ENCODE measurements at regions not wholly inside any gene's neighbourhood (a gene's known extent, or its start where the extent isn't known, plus 50 kb on each side); places are given as distances from the start of the nearest gene placed in this dataset.

DNA sequence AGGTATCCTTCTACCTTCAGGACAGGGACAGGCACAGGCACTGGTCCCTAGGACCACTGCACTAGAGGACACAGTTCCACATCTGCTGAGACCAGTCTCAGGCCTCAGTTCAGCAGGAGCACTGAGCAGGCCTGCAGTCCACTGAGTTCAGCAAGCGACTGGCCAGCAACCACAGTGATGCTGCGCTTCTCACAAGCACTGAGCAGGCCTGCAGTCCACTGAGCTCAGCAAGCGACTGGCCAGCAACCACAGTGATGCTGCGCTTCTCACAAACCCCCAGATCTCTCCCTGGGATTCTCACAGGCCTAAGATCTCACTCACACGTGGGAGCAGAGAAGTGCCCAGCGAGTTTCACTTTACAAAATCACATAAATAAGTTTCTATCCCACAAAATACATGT is 140.6 kb downstream of the IRS2 start:
- no peak overlapping the region for H3K27ac ChIP-seq (ENCODE audit: low read length)
- DNase-seq (no peak), ATAC-seq (replicated peaks in 1 of 4) (no peak)
- no peaks in the 10 kb centered on the region for H3K9me3 ChIP-seq
- H3K36me3 Mint-ChIP-seq, result no peaks in the 10 kb centered on the region
- POLR2A ChIA-PET, result no interaction called here
- WGBS (ENCODE audit: insufficient coverage), result 88% methylated on average over 4 of the region's 6 CpGs
- peaks cover 7 to 11% (median 7%) of the 10 kb centered on the region in 3 donors for H3K9me3 Mint-ChIP-seq
- no peaks in the 10 kb centered on the region for H3K27me3 Mint-ChIP-seq
- CTCF ChIA-PET, result no interaction called here
- H3K36me3 ChIP-seq (ENCODE audit: control insufficient read depth in 2 of 2, extremely low read depth in 1 of 2, insufficient read depth in 1 of 2, low read length in 1 of 2), result no peaks in the 10 kb centered on the region
- no peaks in the 10 kb centered on the region for H3K4me1 ChIP-seq (ENCODE audit: control insufficient read depth in 1 of 2, extremely low read depth in 1 of 2, insufficient read depth in 2 of 2, low read length in 2 of 2)
- H3K4me3 Mint-ChIP-seq, result no peak overlapping the region
- H3K27ac Mint-ChIP-seq, result no peak overlapping the region
- H3K4me1 Mint-ChIP-seq, result peaks cover 0 to 9% (median 2%) of the 10 kb centered on the region in 3 donors
- H3K4me3 ChIP-seq (ENCODE audit: control insufficient read depth in 1 of 2, extremely low read depth in 1 of 2, low read length in 1 of 2), result no peak overlapping the region
- H3K27me3 ChIP-seq (replicated peaks in 1 of 2; ENCODE audit: control insufficient read depth in 2 of 2, extremely low read depth in 1 of 2, insufficient read depth in 2 of 2, low read length in 1 of 2), result no peaks in the 10 kb centered on the region

- Mint-ChIP-seq H3K4me3 (no peak overlapping the region), H3K27me3 (no peaks in the 10 kb centered on the region), H3K9me3 (peaks cover 9 to 16% (median 13%) of the 10 kb centered on the region in 3 donors), H3K36me3 (peaks cover 3% of the 10 kb centered on the region), H3K4me1 (peaks cover 0 to 9% (median 2%) of the 10 kb centered on the region in 3 donors), H3K27ac (no peak overlapping the region)
- ChIA-PET CTCF (no interaction called here), POLR2A (no interaction called here)
- Histone ChIP-seq H3K4me3 (ENCODE audit: control insufficient read depth in 1 of 2, extremely low read depth in 1 of 2, low read length in 1 of 2) (no peak overlapping the region), H3K4me1 (ENCODE audit: control insufficient read depth in 1 of 2, extremely low read depth in 1 of 2, insufficient read depth in 2 of 2, low read length in 2 of 2) (no peaks in the 10 kb centered on the region), H3K9me3 (no peaks in the 10 kb centered on the region), H3K27me3 (replicated peaks in 1 of 2; ENCODE audit: control insufficient read depth in 2 of 2, extremely low read depth in 1 of 2, insufficient read depth in 2 of 2, low read length in 1 of 2) (no peaks in the 10 kb centered on the region), H3K36me3 (ENCODE audit: control insufficient read depth in 2 of 2, extremely low read depth in 1 of 2, insufficient read depth in 1 of 2, low read length in 1 of 2) (no peaks in the 10 kb centered on the region), H3K27ac (ENCODE audit: low read length) (no peak overlapping the region)
- ATAC-seq (replicated peaks in 1 of 4) (no peak), DNase-seq (no peak)
- no CpG with 5 or more reads among the region's 4 CpGs for WGBS (ENCODE audit: insufficient coverage)
These were observed 141.4 kb downstream of the IRS2 start for GRCh38 chr13:109644956-109645355.

GRCh38 chr13:109644069-109644750 is 142.2 kb downstream of the IRS2 start:
- no CpG with 5 or more reads among the region's 4 CpGs for WGBS (ENCODE audit: insufficient coverage)
- no peak overlapping the region for H3K27ac ChIP-seq (ENCODE audit: low read length)
- no peak for ATAC-seq (replicated peaks in 1 of 4)
- H3K4me3 Mint-ChIP-seq, result no peak overlapping the region
- no peaks in the 10 kb centered on the region for H3K36me3 ChIP-seq (ENCODE audit: control insufficient read depth in 2 of 2, extremely low read depth in 1 of 2, insufficient read depth in 1 of 2, low read length in 1 of 2)
- H3K4me1 ChIP-seq (ENCODE audit: control insufficient read depth in 1 of 2, extremely low read depth in 1 of 2, insufficient read depth in 2 of 2, low read length in 2 of 2), result no peaks in the 10 kb centered on the region
- H3K4me3 ChIP-seq (ENCODE audit: control insufficient read depth in 1 of 2, extremely low read depth in 1 of 2, low read length in 1 of 2), result no peak overlapping the region
- H3K9me3 ChIP-seq, result no peaks in the 10 kb centered on the region
- H3K9me3 Mint-ChIP-seq, result peaks cover 9 to 18% (median 15%) of the 10 kb centered on the region in 3 donors
- ChIA-PET CTCF (no interaction called here), POLR2A (no interaction called here)
- no peaks in the 10 kb centered on the region for H3K27me3 ChIP-seq (replicated peaks in 1 of 2; ENCODE audit: control insufficient read depth in 2 of 2, extremely low read depth in 1 of 2, insufficient read depth in 2 of 2, low read length in 1 of 2)
- no peak overlapping the region for H3K27ac Mint-ChIP-seq
- peaks cover 0 to 9% (median 2%) of the 10 kb centered on the region in 3 donors for H3K4me1 Mint-ChIP-seq
- no peak for DNase-seq
- H3K36me3 Mint-ChIP-seq, result peaks cover 3% of the 10 kb centered on the region
- H3K27me3 Mint-ChIP-seq, result no peaks in the 10 kb centered on the region

GRCh38 chr13:109642358-109642757 is 144.0 kb downstream of the IRS2 start:
- H3K27me3 Mint-ChIP-seq, result no peaks in the 10 kb centered on the region
- Histone ChIP-seq H3K27me3 (replicated peaks in 1 of 2; ENCODE audit: control insufficient read depth in 2 of 2, extremely low read depth in 1 of 2, insufficient read depth in 2 of 2, low read length in 1 of 2) (no peaks in the 10 kb centered on the region), H3K4me1 (ENCODE audit: control insufficient read depth in 1 of 2, extremely low read depth in 1 of 2, insufficient read depth in 2 of 2, low read length in 2 of 2) (no peaks in the 10 kb centered on the region), H3K9me3 (no peaks in the 10 kb centered on the region), H3K27ac (ENCODE audit: low read length) (no peak overlapping the region), H3K4me3 (ENCODE audit: control insufficient read depth in 1 of 2, extremely low read depth in 1 of 2, low read length in 1 of 2) (no peak overlapping the region), H3K36me3 (ENCODE audit: control insufficient read depth in 2 of 2, extremely low read depth in 1 of 2, insufficient read depth in 1 of 2, low read length in 1 of 2) (no peaks in the 10 kb centered on the region)
- DNase-seq (no peak), ATAC-seq (replicated peaks in 1 of 4) (no peak)
- 84% methylated on average over 8 of the region's 8 CpGs for WGBS (ENCODE audit: insufficient coverage)
- POLR2A ChIA-PET, result no interaction called here
- CTCF ChIA-PET, result no interaction called here
- no peak overlapping the region for H3K27ac Mint-ChIP-seq
- H3K4me1 Mint-ChIP-seq, result peaks cover 0 to 9% (median 2%) of the 10 kb centered on the region in 3 donors
- H3K36me3 Mint-ChIP-seq, result peaks cover 3% of the 10 kb centered on the region
- no peak overlapping the region for H3K4me3 Mint-ChIP-seq
- peaks cover 9 to 23% (median 23%) of the 10 kb centered on the region in 3 donors for H3K9me3 Mint-ChIP-seq

GRCh38 chr13:109636736-109637135 is 149.6 kb downstream of the IRS2 start:
- Histone ChIP-seq H3K4me1 (ENCODE audit: control insufficient read depth in 1 of 2, extremely low read depth in 1 of 2, insufficient read depth in 2 of 2, low read length in 2 of 2) (no peaks in the 10 kb centered on the region), H3K27ac (ENCODE audit: low read length) (no peak overlapping the region), H3K9me3 (no peaks in the 10 kb centered on the region), H3K36me3 (ENCODE audit: control insufficient read depth in 2 of 2, extremely low read depth in 1 of 2, insufficient read depth in 1 of 2, low read length in 1 of 2) (no peaks in the 10 kb centered on the region), H3K4me3 (ENCODE audit: control insufficient read depth in 1 of 2, extremely low read depth in 1 of 2, low read length in 1 of 2) (no peak overlapping the region), H3K27me3 (replicated peaks in 1 of 2; ENCODE audit: control insufficient read depth in 2 of 2, extremely low read depth in 1 of 2, insufficient read depth in 2 of 2, low read length in 1 of 2) (no peaks in the 10 kb centered on the region)
- Mint-ChIP-seq H3K36me3 (peaks cover 3% of the 10 kb centered on the region), H3K9me3 (peaks cover 14 to 23% (median 21%) of the 10 kb centered on the region in 3 donors), H3K27me3 (peaks cover 10 to 15% of the 10 kb centered on the region in 2 donors), H3K4me1 (no peaks in the 10 kb centered on the region), H3K4me3 (no peak overlapping the region), H3K27ac (no peak overlapping the region)
- ATAC-seq (replicated peaks in 1 of 4) (no peak), DNase-seq (no peak)
- ChIA-PET POLR2A (no interaction called here), CTCF (no interaction called here)
- WGBS (ENCODE audit: insufficient coverage), result no CpG with 5 or more reads among the region's 3 CpGs

GRCh38 chr13:109631069-109631468 is 155.3 kb downstream of the IRS2 start:
- no peaks in the 10 kb centered on the region for H3K4me1 ChIP-seq (ENCODE audit: control insufficient read depth in 1 of 2, extremely low read depth in 1 of 2, insufficient read depth in 2 of 2, low read length in 2 of 2)
- no peak overlapping the region for H3K27ac Mint-ChIP-seq
- H3K4me3 ChIP-seq (ENCODE audit: control insufficient read depth in 1 of 2, extremely low read depth in 1 of 2, low read length in 1 of 2), result no peak overlapping the region
- no peaks in the 10 kb centered on the region for H3K9me3 ChIP-seq
- ChIA-PET CTCF (no interaction called here), POLR2A (no interaction called here)
- WGBS (ENCODE audit: insufficient coverage), result 73% methylated on average over 3 of the region's 5 CpGs
- no peaks in the 10 kb centered on the region for H3K36me3 ChIP-seq (ENCODE audit: control insufficient read depth in 2 of 2, extremely low read depth in 1 of 2, insufficient read depth in 1 of 2, low read length in 1 of 2)
- peaks cover 2 to 6% (median 4%) of the 10 kb centered on the region in 3 donors for H3K9me3 Mint-ChIP-seq
- no peaks in the 10 kb centered on the region for H3K4me1 Mint-ChIP-seq
- peaks cover 14 to 15% of the 10 kb centered on the region in 2 donors for H3K27me3 Mint-ChIP-seq
- H3K27me3 ChIP-seq (replicated peaks in 1 of 2; ENCODE audit: control insufficient read depth in 2 of 2, extremely low read depth in 1 of 2, insufficient read depth in 2 of 2, low read length in 1 of 2), result peaks cover 0 to 2% of the 10 kb centered on the region in 2 experiments
- H3K27ac ChIP-seq (ENCODE audit: low read length), result no peak overlapping the region
- DNase-seq (no peak), ATAC-seq (replicated peaks in 1 of 4) (no peak)
- no peaks in the 10 kb centered on the region for H3K36me3 Mint-ChIP-seq
- H3K4me3 Mint-ChIP-seq, result no peak overlapping the region

GRCh38 chr13:109630271-109630670 is 156.1 kb downstream of the IRS2 start:
- no peak overlapping the region for H3K27ac ChIP-seq (ENCODE audit: low read length)
- no peaks in the 10 kb centered on the region for H3K4me1 ChIP-seq (ENCODE audit: control insufficient read depth in 1 of 2, extremely low read depth in 1 of 2, insufficient read depth in 2 of 2, low read length in 2 of 2)
- Mint-ChIP-seq H3K4me1 (no peaks in the 10 kb centered on the region), H3K27me3 (peaks cover 10 to 11% of the 10 kb centered on the region in 2 donors), H3K4me3 (no peak overlapping the region), H3K27ac (no peak overlapping the region), H3K36me3 (no peaks in the 10 kb centered on the region), H3K9me3 (peaks cover under 1 to 4% (median 4%) of the 10 kb centered on the region in 3 donors)
- H3K4me3 ChIP-seq (ENCODE audit: control insufficient read depth in 1 of 2, extremely low read depth in 1 of 2, low read length in 1 of 2), result no peak overlapping the region
- H3K27me3 ChIP-seq (replicated peaks in 1 of 2; ENCODE audit: control insufficient read depth in 2 of 2, extremely low read depth in 1 of 2, insufficient read depth in 2 of 2, low read length in 1 of 2), result peaks cover 0 to 2% of the 10 kb centered on the region in 2 experiments
- no peak for ATAC-seq (replicated peaks in 1 of 4)
- ChIA-PET CTCF (no interaction called here), POLR2A (no interaction called here)
- H3K36me3 ChIP-seq (ENCODE audit: control insufficient read depth in 2 of 2, extremely low read depth in 1 of 2, insufficient read depth in 1 of 2, low read length in 1 of 2), result no peaks in the 10 kb centered on the region
- DNase-seq, result no peak
- H3K9me3 ChIP-seq, result no peaks in the 10 kb centered on the region
- WGBS (ENCODE audit: insufficient coverage), result 90% methylated on average over 2 of the region's 6 CpGs
